HG02678 (cell line): ENCODE measurements at regions not wholly inside any gene's neighbourhood (a gene's known extent, or its start where the extent isn't known, plus 50 kb on each side); places are given as distances from the start of the nearest gene placed in this dataset.

ENCODE experiments used
- ATAC-seq: cut with Tn5 transposase; IDR thresholded peaks from one replicate; pipeline ENCODE4 v1.9.1; 2021; ENCODE audit warnings: mild to moderate bottlenecking, moderate library complexity; ENCODE audit not compliant: unreplicated experiment

DNA sequence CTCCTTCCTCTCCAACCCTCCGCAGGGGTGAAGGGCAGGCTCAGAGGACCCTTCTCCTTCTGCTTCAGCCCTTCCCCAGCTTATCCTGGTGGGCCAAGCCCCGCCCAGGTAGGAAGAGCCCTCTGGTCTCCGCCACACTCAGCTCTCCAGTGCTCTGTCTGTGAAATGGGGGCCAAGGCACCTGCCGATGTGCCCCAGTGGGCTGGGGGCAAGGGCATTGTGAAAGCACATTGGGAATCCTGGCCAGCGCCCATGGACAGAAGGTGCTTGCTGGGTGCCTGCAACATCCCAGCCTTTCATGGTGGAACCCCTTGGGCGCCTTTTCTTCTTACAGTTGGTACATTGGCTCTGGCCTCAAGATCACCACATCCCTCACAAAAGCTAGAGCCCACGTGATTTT is 150.8 kb downstream of the INHBB start:
- no peak for ATAC-seq

DNA sequence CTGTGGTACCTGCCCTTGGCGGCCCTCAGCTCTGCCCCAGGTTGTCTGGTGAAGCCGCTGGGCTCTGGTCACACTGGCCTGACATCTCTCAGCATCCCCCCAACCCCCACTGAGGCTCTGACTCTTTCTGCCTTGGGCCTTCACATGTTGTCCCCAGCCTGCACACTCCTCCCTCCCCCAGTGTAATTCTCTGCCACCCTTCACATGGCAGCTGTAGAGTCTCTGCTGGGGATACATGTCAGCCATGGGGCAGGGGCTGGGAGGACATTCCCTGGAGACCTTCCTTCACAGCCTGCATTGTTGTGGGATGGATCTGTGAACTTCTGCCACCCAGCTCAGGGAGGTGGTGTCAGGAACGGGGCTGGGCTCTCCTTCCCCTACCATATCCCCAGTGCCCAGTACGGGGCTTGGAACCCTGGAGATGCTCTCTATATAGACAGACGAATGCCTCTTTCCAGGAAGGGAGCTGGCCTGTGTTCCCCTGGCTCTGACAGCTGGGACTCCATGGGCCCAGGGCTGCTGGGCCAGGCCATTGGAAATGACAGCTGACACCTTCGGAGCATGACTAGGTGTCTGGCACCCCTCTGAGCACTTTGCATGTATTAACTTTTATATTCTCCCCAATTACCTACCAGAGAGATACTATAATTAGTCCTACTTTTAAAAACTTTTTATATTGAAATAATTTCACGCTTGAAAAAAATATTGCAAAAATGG is 151.5 kb downstream of the INHBB start:
- no peak for ATAC-seq

DNA sequence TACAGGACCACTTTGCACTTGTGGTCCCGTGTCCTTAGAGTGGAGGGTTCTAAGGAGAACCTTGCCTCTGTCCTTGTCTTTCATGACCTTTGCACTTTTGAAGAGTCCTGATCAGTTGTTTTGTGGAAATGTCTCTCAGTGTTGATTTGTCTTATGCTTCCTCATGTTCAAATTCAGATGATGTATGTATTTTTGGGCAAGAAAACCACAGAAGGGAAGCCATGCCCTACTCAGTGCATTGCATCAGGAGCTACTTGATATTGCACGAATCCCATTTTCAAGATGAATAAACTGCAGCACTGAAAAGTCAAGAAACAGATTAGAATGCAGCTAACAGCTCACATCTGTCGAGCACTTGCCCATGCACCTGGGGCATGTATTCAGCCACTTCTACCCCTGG is 152.2 kb downstream of the INHBB start:
- ATAC-seq: no peak

DNA sequence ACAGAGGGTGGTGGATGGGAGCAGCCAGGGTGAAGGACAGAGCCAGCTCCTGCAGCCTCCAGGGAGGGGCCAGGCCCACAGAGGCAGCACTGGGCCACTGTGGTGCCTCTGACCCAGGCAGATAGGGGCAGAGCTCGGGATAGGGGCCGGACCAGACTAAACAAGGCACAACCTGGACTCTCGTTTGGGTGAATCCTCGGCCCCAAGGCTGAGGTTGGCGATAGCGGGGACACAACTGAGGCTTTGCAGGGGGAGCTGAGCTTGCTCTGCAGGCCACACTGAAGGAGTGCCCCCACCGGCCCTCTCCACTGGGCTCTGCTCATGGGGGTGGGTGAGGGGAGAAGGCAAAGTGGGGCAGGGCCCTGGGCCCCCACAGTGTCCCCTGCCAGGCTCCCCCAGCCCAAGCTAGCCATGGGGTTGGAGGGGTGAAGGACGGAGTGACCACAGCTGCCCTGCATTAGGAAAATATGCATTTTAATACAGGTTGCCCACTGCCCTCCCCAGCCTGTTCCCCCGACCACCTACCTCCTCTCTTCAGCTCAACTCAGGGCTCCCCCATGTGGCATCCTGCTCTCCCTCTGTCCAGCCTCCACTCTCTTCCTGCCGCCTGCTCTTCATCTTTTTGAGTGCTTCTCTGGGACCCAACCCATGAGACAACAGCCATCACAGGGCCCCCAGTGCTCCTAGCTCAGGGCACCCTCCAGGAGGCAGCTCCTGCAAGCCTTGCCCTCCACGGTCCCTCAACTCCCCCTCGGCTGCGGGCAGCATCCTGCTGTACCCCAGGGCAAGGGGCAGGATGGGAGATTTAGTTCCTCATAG is 152.8 kb downstream of the INHBB start:
- ATAC-seq: no peak

DNA sequence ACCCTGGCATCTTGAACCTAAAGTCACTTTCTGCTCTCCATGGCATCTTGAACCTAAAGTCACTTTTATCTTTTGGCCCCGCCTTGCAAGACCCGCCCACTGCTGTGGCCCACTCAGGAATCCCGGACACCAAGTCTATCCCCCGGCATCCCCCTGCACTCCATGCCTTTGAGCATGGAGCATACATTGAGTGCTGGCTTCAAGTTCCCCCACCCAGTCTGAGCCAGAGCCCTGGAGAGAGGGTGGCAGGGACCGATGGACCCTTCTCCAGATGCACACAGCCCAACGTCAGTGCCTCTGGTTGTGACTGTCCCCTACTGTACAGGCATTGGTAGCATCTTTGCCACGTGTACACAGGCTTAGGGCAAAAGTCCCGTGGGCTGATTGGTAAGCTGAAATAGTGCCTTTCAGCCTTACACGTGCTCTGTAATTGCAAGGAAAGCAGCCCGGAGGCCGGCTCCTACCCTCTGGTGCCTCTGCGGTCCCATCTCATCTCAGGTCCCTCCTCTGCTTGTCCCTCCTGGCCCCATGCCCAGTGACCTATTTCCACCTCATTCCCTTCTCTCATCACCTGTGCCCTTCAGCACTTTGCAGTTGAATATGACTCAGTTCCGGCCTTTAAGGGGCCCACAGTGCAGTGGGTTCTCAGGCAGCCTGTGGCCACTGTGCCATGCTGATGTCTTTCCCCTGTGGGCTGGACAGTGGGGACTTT is 154.0 kb downstream of the INHBB start:
- ATAC-seq: no peak

DNA sequence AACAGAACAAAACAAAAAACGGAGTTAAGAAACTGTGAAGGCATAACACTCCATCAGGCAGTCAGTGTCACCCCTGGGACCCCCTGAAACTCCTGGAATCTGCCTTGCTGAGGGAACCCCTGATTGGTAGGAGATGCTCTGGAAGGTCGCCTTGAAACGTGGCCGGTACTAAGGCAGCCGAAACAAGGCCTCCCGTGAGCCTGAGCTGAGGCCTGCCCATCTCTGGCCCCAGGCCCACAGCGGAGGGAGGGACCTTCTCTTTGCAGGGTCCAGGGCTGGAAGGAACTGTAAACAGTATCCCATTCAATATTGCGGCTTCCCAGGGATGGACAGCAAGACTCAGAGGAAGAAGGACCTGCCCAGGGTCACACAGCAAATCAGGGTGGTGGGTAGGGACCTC is 155.7 kb downstream of the INHBB start:
- ATAC-seq: no peak

DNA sequence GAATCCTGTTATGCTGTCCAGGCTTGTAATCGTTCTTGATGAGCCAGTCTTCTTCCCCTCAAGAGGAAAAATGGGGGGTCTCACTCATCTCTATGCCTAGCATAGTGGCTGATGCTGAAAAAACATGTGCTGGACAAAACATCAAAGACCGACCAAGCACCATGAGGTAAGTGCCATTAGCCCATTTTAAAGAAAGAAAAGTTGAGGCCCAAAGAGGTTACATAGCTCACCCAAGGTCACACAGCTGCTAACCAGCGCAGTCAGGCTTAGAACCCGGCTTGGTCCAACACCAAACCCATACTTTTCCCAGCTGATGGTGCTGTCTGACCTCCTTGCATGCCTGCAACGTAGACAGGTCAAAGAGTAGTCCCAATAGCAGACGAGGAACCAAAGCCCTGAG is 156.4 kb downstream of the INHBB start:
- no peak for ATAC-seq

DNA sequence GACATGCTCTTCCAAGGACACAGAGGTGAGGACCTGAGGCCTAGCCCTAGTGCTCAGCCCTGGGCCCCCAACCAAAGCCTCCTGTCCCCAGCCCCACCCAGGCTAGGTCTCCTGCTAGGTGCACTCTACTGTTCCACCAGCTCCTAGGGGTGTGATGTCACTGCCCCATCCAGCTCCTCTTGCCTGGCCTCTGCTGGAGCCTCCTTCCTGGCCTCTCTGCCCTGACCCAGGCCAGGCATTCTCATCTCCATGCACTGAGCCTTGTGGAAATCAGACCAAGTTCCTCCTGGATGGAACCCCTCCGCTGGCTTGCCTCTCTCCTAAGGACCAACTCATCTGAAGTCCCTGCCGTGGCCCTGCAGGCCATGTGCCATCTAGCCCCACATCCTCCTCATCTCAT is 156.8 kb downstream of the INHBB start:
- ATAC-seq: no peak

DNA sequence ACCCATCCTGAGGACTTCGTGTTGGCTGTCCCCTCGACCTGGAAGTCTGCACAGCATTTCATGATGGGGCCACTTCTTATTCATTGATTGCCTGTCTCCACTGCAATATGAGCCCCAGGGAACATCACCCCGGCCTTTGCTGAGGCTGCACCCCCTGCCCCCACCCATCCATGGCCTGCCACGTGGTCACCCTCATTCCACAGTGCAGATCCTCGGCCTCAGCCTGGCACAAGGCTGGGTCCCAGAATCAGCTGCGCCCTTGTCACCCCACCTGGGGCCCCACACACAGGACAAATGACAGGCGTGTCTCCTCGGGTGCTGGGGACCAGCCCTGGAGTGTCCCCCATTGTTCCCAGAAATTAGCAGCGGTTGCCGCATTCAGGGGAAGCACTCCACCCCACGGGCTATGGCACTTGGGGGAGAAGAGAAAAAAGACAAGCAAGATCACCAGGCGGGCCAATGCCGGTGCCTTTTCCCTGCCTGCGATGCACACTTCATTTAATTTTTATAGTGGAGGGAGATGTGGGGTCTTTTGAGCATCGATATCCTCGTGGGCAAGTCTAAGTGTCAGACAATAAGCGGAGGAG is 157.4 kb downstream of the INHBB start:
- no peak for ATAC-seq

DNA sequence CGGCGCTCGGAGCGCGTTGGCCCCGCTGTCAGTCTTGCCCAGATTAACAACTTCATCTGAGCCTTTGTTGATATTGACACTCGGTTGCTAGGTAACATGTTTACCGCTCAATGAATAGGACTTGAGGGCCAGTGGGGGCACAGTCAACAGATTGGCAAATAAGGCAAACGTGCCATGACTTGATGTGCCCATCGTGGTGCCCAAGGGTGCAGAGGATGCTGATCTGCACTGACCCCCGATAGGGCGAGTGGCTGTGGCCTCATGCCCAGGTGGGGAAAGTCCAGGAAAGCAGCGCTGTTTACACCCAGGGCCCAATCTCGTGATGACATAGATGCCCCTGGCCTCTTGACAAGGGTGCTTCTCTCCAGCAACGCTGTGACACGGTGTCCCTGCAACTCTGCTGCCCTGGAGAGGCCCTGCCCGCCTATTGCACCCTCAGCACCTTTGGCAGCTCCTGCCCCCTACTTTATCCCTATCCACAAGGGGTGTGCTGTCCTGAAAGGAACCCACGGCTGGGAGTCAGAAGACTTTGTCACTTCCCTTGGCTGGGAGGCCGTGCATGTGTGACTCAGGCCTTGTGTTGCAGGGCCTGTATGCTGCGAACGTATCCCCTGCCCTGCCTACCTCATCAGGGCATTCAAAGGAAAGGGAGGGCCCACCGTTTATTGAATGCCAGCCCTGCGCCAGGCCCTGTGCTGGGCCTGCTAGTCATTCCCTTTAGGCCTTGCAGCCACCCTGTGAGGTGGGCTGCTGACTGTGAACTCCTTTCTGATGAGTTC is 158.0 kb downstream of the INHBB start:
- no peak for ATAC-seq

DNA sequence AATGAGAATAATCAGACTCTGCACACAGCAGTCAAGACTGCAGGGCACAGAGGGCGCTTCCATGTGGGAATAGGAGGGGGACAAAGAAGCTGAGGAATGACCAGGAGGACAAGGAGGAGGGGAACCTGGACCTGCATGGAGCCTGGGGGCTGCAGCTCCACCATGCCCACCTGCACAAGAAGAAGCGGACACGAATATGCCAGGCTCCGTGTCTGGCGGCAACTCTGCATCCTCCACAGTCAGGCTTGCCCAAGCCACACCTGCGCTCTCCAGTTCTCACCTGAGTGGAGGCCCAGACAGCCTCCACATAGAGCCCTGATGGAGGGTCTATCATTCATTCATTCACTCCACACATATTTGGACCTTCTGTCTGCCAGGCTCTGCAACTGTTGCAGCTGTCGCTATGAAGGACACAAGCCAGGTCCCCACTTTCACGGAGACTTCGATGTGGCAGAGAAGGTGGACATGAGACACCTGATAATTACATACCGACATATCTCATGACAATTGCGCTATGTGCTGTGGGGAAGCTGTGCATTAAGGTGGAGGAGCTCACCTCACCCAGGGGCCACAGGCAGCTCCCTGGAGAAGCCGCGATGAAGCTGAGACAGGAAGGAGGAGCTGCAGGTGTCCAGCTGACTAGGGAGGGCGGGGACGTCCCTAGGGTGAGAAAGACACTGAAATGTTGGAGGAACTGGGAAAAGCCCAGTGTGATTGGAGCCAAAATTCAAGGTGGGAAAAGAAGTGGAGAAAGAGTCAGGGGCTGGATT is 159.2 kb downstream of the INHBB start:
- ATAC-seq: no peak

DNA sequence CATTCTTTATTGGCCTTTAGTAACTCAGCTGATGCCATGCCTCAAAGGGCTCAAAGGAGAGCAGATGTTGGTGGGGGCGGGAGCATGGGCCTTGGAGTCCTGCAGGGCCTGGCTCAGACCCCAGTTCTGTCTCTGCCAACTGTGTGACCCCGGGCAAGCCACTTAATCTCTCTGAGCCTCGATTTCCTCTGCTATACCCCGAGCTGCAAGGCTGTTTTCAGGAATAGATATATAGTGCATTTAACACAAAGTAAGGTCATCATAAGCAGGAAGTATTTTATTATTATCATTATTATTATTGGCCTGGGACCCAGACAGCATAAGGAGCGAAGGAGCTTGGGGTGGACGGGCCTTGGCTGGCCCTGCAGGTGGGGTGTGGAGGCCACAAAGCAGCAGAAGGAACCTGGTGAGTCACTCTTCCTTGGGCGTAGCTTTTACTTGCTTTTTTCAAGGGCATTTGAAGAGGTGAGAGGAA is 162.7 kb downstream of the INHBB start:
- ATAC-seq: no peak

DNA sequence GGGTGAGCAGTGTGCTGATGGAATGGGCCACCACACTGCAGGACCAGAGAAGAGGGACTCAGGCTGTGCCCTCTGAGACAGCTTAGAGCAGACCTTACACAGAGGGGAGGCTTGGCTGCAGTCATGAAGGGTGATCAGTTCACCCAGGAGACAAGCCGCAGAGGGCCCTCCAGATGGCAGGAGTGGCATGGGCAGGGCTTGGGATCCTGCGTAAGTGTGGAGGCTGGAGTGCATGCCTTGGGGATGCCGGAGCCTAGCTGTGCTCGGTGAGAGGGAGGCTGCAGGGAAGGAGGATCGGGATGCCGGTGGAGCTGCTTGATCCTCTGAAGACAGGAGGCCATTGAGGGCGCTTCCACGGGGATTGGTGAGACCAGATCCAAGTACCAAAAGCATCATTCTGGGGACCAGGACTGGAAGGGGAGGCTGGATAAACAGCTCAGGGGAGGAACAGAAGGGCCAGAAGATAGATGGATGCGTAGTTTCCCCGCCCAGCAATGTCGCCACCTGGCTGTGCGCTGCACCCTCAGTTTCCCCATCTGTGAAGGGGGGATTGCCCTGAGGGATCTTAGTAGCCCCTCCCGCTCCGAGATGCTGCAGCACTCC is 163.4 kb downstream of the INHBB start:
- no peak for ATAC-seq

DNA sequence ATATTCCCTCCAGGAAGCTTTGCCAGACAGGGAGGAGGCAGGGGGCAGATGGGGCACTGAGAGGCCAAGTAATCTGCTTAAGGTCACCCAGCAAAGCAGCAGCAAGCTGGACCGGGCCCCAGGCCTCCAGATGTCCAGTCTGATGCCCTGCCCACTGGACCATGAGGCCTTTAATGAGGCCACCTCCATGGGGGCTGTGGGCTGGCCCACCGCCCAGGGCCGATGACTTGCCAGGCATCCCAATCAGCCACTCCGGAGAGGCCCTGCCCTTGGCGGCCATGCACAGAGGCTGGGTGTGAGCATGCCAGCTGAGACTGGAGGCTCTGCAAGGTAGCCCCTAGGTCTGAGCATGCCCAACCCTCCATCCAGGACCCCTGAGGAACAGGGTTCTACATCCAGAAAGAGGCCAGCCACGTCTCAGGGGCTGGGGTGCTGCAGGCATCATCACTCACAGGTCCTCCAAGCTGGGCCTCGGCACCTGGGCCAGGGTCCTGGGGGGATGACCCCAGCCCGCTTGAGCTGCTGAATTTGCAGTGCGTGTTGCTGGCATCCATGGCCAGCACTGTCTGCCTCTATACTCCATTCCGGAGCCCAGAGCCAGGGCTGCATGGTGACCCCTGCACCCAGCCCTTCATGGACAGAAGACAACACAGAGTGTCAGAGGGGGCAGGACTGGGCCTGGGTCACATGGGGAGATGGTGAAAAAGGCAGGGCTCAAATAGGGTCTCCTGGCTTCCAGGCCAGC is 164.2 kb downstream of the INHBB start:
- ATAC-seq: no peak

DNA sequence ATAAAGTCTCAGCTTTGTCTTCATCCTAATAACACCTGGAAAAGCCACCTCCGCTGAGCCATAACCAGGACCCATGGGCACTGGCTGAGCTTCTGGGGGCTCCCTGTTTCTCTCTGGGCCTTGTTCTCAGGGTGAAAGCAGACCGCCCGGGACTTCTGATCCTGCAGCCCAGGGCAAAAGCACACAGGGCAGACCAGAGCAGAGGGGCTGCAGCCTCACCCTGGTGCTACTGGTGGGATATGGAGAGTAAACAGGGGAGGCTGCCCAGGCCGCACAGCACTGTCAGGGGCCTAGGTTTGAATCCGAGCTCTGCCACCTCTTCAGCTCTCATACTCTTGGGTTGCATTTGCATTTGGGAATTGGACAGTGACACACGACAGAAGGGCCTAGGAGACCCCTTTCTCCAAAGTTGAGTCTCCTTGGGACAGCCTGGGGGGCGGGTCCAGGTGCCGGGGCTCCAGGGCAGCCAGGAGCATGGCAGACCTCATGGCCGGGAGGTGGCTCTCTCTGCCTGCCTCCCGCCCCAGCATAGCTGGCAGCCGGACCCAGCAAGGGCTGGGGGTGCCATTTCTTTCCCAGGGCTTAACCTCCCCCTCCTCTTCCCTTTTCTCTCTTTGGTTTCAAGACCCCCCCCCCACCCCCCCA is 164.9 kb downstream of the INHBB start:
- ATAC-seq: no peak

DNA sequence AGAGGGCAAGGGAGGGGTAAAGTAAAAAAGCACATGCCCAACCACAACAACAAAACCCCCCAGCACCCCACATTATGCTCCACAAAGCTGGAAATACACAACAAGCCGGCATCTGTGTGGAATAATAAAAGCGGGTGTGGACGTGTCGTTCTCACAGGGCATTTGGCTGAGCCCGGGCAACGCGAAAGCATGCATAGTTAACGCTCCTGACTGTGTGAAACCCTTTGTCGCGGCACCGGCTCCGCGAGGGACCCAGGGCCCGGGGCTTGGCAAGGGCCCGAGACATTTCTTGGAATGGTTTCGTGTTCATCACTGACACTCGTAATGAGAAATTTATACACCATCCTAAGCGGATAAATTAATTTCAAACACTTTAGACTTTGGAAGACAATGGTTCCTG is 165.6 kb downstream of the INHBB start:
- ATAC-seq: no peak

DNA sequence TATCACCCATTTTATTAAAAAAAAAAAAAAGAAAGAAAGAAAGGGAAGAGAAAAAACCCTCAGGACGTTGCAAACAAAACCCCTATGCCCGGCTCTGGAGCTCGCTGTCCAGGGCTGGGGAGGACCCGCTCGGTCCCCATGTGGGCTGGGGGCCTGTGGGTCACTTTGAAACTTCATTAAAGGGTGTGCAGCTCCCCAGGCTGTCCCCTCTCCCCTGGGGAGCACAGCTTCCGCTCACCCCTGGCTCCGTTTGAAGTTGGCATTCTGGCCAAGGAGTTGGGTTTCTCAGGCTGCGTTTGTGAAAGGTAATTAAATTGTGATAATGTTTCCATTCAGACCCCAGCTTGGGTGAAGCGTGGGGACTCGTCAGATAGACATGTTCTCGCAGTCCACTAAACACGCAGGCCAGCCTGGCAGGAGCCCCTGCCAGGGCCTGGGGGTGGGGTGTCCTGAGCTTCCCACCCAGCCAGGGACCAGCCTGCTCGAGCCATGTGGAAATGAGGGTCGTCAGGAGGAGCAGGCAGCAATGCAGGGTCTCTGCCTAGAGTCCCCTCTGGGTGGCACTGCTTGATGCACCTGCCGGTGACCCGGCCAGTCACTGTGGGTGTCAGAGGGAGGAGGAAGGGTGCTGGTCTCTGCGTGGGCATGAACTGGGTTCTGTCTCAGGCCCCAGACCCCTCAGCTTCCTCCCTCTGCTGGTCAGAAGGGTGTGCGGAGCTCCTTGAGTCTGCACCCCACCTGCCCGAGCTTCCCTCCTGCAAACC is 166.2 kb downstream of the INHBB start:
- ATAC-seq: no peak
